ENCODE measurements at regions not wholly inside any gene's neighbourhood (a gene's known extent, or its start where the extent isn't known, plus 50 kb on each side); places are given as distances from the start of the nearest gene placed in this dataset.
A peak's percentile ranks its signal among the peaks of the same experiment; 100 is the strongest.
"Not testable (repeated sequence)": the region's sequence is repeated elsewhere in the genome, so short reads cannot be mapped to it uniquely, and the experiment has no call there.

GRCh38 chr5:34096033-34096432, 53.0 kb upstream of the C1QTNF3 start:
- H3K36me3 ChIP-seq (ENCODE audit: low read depth); intact Hi-C loops (cut with DNase I, micrococcal nuclease); H3K9me3 ChIP-seq; DNase-seq; H3K4me3 ChIP-seq; ATAC-seq; H3K4me1 ChIP-seq (ENCODE audit: low read depth): not testable (repeated sequence)

GRCh38 chr5:34099891-34100290, 56.9 kb upstream of the C1QTNF3 start:
- H3K9me3 ChIP-seq; ATAC-seq; DNase-seq; intact Hi-C loops (cut with DNase I, micrococcal nuclease); H3K36me3 ChIP-seq (ENCODE audit: low read depth); H3K4me3 ChIP-seq; H3K4me1 ChIP-seq (ENCODE audit: low read depth): not testable (repeated sequence)

GRCh38 chr5:34101567-34101966, 58.6 kb upstream of the C1QTNF3 start:
- H3K9me3 ChIP-seq; H3K4me3 ChIP-seq; ATAC-seq; H3K36me3 ChIP-seq (ENCODE audit: low read depth); DNase-seq; H3K4me1 ChIP-seq (ENCODE audit: low read depth); intact Hi-C loops (cut with DNase I, micrococcal nuclease): not testable (repeated sequence)

- DNase-seq; H3K36me3 ChIP-seq (ENCODE audit: low read depth); H3K4me3 ChIP-seq; H3K9me3 ChIP-seq; intact Hi-C loops (cut with DNase I, micrococcal nuclease); H3K4me1 ChIP-seq (ENCODE audit: low read depth): not testable (repeated sequence)
- peak; percentile 60 for ATAC-seq
Measured at GRCh38 chr5:34108897-34109296, 65.9 kb upstream of the C1QTNF3 start.

GRCh38 chr5:34124280-34124679, 81.3 kb upstream of the C1QTNF3 start:
- intact Hi-C loops (cut with DNase I, micrococcal nuclease); H3K4me1 ChIP-seq (ENCODE audit: low read depth); H3K4me3 ChIP-seq; ATAC-seq; H3K36me3 ChIP-seq (ENCODE audit: low read depth); H3K9me3 ChIP-seq; DNase-seq: not testable (repeated sequence)

GRCh38 chr5:34125354-34125753, 82.3 kb upstream of the C1QTNF3 start:
- intact Hi-C loops (cut with DNase I, micrococcal nuclease); H3K4me3 ChIP-seq; ATAC-seq: not testable (repeated sequence)

GRCh38 chr5:34126741-34127140, 83.7 kb upstream of the C1QTNF3 start:
- H3K9me3 ChIP-seq; intact Hi-C loops (cut with DNase I, micrococcal nuclease); ATAC-seq; H3K4me3 ChIP-seq; H3K4me1 ChIP-seq (ENCODE audit: low read depth); DNase-seq; H3K36me3 ChIP-seq (ENCODE audit: low read depth): not testable (repeated sequence)

More at GRCh38 chr5:34125354-34125753, 82.3 kb upstream of the C1QTNF3 start:
- H3K36me3 ChIP-seq (ENCODE audit: low read depth); DNase-seq; H3K4me1 ChIP-seq (ENCODE audit: low read depth); H3K9me3 ChIP-seq: not testable (repeated sequence)

- H3K4me3 ChIP-seq; H3K36me3 ChIP-seq (ENCODE audit: low read depth); intact Hi-C loops (cut with DNase I, micrococcal nuclease); H3K4me1 ChIP-seq (ENCODE audit: low read depth); H3K9me3 ChIP-seq; DNase-seq; ATAC-seq: not testable (repeated sequence)
Measured at GRCh38 chr5:34127818-34128217, 84.8 kb upstream of the C1QTNF3 start.

- H3K9me3 ChIP-seq; H3K4me1 ChIP-seq (ENCODE audit: low read depth); intact Hi-C loops (cut with DNase I, micrococcal nuclease); H3K4me3 ChIP-seq; DNase-seq; ATAC-seq; H3K36me3 ChIP-seq (ENCODE audit: low read depth): not testable (repeated sequence)
Measured at GRCh38 chr5:34128890-34129289, 85.9 kb upstream of the C1QTNF3 start.

- H3K9me3 ChIP-seq; intact Hi-C loops (cut with DNase I, micrococcal nuclease); H3K36me3 ChIP-seq (ENCODE audit: low read depth); H3K4me3 ChIP-seq; ATAC-seq; DNase-seq; H3K4me1 ChIP-seq (ENCODE audit: low read depth): not testable (repeated sequence)
Measured at GRCh38 chr5:34154988-34155387, 112.0 kb upstream of the C1QTNF3 start.

GRCh38 chr5:34156703-34157414, 113.8 kb upstream of the C1QTNF3 start:
- not testable (repeated sequence) for H3K9me3 ChIP-seq

GRCh38 chr5:34160904-34161303, 117.9 kb upstream of the C1QTNF3 start:
- H3K36me3 ChIP-seq (ENCODE audit: low read depth); H3K9me3 ChIP-seq; H3K4me3 ChIP-seq; DNase-seq; H3K4me1 ChIP-seq (ENCODE audit: low read depth); ATAC-seq; intact Hi-C loops (cut with DNase I, micrococcal nuclease): not testable (repeated sequence)

More at GRCh38 chr5:34156703-34157414, 113.8 kb upstream of the C1QTNF3 start:
- H3K4me1 ChIP-seq (ENCODE audit: low read depth); ATAC-seq; DNase-seq; intact Hi-C loops (cut with DNase I, micrococcal nuclease); H3K4me3 ChIP-seq; H3K36me3 ChIP-seq (ENCODE audit: low read depth): not testable (repeated sequence)

GRCh38 chr5:34171398-34171797, 128.4 kb upstream of the C1QTNF3 start:
- H3K9me3 ChIP-seq; DNase-seq; ATAC-seq; H3K4me1 ChIP-seq (ENCODE audit: low read depth); intact Hi-C loops (cut with DNase I, micrococcal nuclease); H3K4me3 ChIP-seq; H3K36me3 ChIP-seq (ENCODE audit: low read depth): not testable (repeated sequence)

GRCh38 chr5:34179453-34180190, 136.6 kb upstream of the C1QTNF3 start:
- intact Hi-C loops (cut with DNase I, micrococcal nuclease); H3K36me3 ChIP-seq (ENCODE audit: low read depth); H3K4me3 ChIP-seq; H3K4me1 ChIP-seq (ENCODE audit: low read depth); H3K9me3 ChIP-seq; ATAC-seq: not testable (repeated sequence)
- peak in 2 of 3 donors; percentile 9 to 28 for DNase-seq

Measured in mucosa of descending colon (tissue), 3 donors.